Neural progenitor cell (in vitro differentiated cells): ENCODE measurements at regions not wholly inside any gene's neighbourhood (a gene's known extent, or its start where the extent isn't known, plus 50 kb on each side); places are given as distances from the start of the nearest gene placed in this dataset.

Experiments used
- EZH2phosphoT487 ChIP-seq: fragments of 200-600 bp; sonication (generic); IDR thresholded peaks from 2 replicates; pipeline ENCODE4 v1.6.1; 2017; ENCODE audit warnings: antibody characterized with exemption
- TF ChIP-seq, protein P1 (sequence below): fragments of 200-600 bp; sonication (generic); IDR thresholded peaks from 2 replicates; pipeline ENCODE4 v1.5.1; 2017; ENCODE audit warnings: antibody characterized with exemption, mild to moderate bottlenecking

DNA sequence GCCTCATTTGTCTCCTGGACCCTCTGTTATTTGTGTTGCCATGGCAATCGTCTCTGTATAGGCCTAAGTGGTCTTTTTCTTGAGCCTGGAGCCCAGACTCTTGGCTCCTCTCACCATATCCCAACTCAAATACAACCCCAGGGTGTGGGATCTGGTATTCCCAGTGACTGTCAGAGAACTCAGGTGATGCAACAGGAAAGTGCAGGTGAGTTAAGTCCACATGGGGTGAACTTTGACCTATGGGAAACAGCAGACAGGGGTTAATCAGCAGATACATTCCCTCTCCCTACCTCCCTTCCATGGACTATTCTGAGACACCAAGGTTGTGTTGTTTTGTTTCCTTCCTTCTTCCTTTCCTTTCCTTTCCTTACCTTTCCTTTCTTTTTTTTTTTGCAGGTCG is 130.9 kb upstream of the RPS6KA3 start:
- TF ChIP-seq, protein P1, sequence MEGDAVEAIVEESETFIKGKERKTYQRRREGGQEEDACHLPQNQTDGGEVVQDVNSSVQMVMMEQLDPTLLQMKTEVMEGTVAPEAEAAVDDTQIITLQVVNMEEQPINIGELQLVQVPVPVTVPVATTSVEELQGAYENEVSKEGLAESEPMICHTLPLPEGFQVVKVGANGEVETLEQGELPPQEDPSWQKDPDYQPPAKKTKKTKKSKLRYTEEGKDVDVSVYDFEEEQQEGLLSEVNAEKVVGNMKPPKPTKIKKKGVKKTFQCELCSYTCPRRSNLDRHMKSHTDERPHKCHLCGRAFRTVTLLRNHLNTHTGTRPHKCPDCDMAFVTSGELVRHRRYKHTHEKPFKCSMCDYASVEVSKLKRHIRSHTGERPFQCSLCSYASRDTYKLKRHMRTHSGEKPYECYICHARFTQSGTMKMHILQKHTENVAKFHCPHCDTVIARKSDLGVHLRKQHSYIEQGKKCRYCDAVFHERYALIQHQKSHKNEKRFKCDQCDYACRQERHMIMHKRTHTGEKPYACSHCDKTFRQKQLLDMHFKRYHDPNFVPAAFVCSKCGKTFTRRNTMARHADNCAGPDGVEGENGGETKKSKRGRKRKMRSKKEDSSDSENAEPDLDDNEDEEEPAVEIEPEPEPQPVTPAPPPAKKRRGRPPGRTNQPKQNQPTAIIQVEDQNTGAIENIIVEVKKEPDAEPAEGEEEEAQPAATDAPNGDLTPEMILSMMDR, result no peak
- TF ChIP-seq EZH2phosphoT487, result no peak
